GM12878 (cell line): ENCODE measurements at regions not wholly inside any gene's neighbourhood (a gene's known extent, or its start where the extent isn't known, plus 50 kb on each side); places are given as distances from the start of the nearest gene placed in this dataset.

Source experiments
- ATAC-seq: fragments of 200-7000 bp; cut with Tn5 transposase; 3 replicates; pipeline ENCODE4 v1.9.1; 2020; ENCODE audit warnings: mild to moderate bottlenecking, moderate library complexity
- BruUV-seq: library from RNA; stranded (reverse); fragments of 400-500 nt; replicated peaks from 2 replicates; lab custom pipeline; 2021; lab: Mats Ljungman, UMichigan
- CTCF ChIA-PET: fragments of 300-600 bp; sonication (Branson Sonifier 250); formaldehyde crosslinking; extraction: SDS; loops from one replicate; lab custom pipeline; 2021; ENCODE audit warnings: inconsistent platforms; lab: Yijun Ruan, JAX
- POLR2A ChIA-PET: fragments of 350-600 bp; formaldehyde crosslinking; extraction: SDS; loops from one replicate; lab custom pipeline; 2021; ENCODE audit warnings: inconsistent platforms; lab: Charles Lee
- RAD21 ChIA-PET: fragments of 300-600 bp; sonication (Branson Sonifier 250); formaldehyde crosslinking; loops from one replicate; lab custom pipeline; 2023; ENCODE audit warnings: antibody characterized with exemption; ENCODE audit not compliant: unreplicated experiment; lab: Charles Lee
- SMC1A ChIA-PET: fragments of 300-600 bp; sonication (Branson Sonifier 250); formaldehyde crosslinking; loops from one replicate; lab custom pipeline; 2023; ENCODE audit not compliant: unreplicated experiment, uncharacterized antibody; lab: Charles Lee
- DNase-seq: peaks from one replicate; pipeline ENCODE4 v3.0.0-alpha.2; 2011; ENCODE audit warnings: low read depth, low spot score
- FAIRE-seq: peaks from 3 replicates; lab custom pipeline; 2011; peaks lifted over from hg19 to GRCh38; lab: Jason Lieb, UNC
- H2AFZ ChIP-seq: 2 replicates; pipeline ENCODE4 v1.6.0; 2011; ENCODE audit warnings: low read depth, low read length, control low read depth; ENCODE audit not compliant: control insufficient read depth
- H3K27ac ChIP-seq: 2 replicates; pipeline ENCODE4 v1.5.1; 2011; ENCODE audit warnings: control low read depth; ENCODE audit not compliant: control insufficient read depth, insufficient read depth
- H3K27me3 ChIP-seq, 2 experiments: replicated peaks in 1 of 2; 2 replicates each; pipeline versions ENCODE4 v1.6.0 to v1.6.1; 2011; ENCODE audit warnings: low read length in 1 of 2; ENCODE audit not compliant: control insufficient read depth in 2 of 2, insufficient read depth in 2 of 2
- H3K36me3 ChIP-seq, 2 experiments: 2 replicates each; pipeline ENCODE4 v1.5.1; 2011; ENCODE audit warnings: low read length in 1 of 2; ENCODE audit not compliant: control insufficient read depth in 2 of 2, insufficient read depth in 2 of 2
- H3K4me1 ChIP-seq: 2 replicates; pipeline ENCODE4 v1.6.1; 2011; ENCODE audit warnings: mild to moderate bottlenecking, low read length, moderate library complexity, mixed read lengths; ENCODE audit not compliant: control insufficient read depth, insufficient read depth
- H3K4me2 ChIP-seq: 2 replicates; pipeline ENCODE4 v1.6.0; 2011; ENCODE audit warnings: control low read depth; ENCODE audit not compliant: control insufficient read depth, insufficient read depth
- H3K4me3 ChIP-seq: fragments of 200-600 bp; sonication (generic); 2 replicates; pipeline ENCODE4 v1.5.1; 2016
- H3K79me2 ChIP-seq: 2 replicates; pipeline ENCODE4 v1.6.0; 2011; ENCODE audit warnings: low read length; ENCODE audit not compliant: control insufficient read depth, insufficient read depth
- H3K9ac ChIP-seq: 2 replicates; pipeline ENCODE4 v1.8.0; 2011; ENCODE audit warnings: low read length, control low read depth, mixed read lengths; ENCODE audit not compliant: control insufficient read depth, insufficient read depth
- H3K9me3 ChIP-seq: replicated peaks from 3 replicates; pipeline ENCODE4 v1.5.1; 2011; ENCODE audit warnings: mild to moderate bottlenecking, low read length; ENCODE audit not compliant: control insufficient read depth, insufficient read depth
- H4K20me1 ChIP-seq: 2 replicates; pipeline ENCODE4 v1.6.0; 2011; ENCODE audit not compliant: control insufficient read depth, insufficient read depth
- CHD1 ChIP-seq: IDR thresholded peaks from 2 replicates; pipeline ENCODE4 v1.6.1; 2012; ENCODE audit warnings: low read depth, low read length, improper control_type of control experiment
- HDAC6 ChIP-seq: fragments of 200-600 bp; sonication (generic); IDR thresholded peaks from one replicate; pipeline ENCODE4 v1.8.0; 2017; ENCODE audit warnings: antibody characterized with exemption; ENCODE audit not compliant: unreplicated experiment
- IRF4 ChIP-seq: IDR thresholded peaks from 2 replicates; pipeline ENCODE4 v1.6.1; 2011; ENCODE audit warnings: low read depth, low read length
- MYC ChIP-seq: IDR thresholded peaks from 2 replicates; pipeline ENCODE4 v1.6.1; 2011; ENCODE audit warnings: mild to moderate bottlenecking, low read length, moderate library complexity, inconsistent platforms; ENCODE audit not compliant: insufficient read depth, insufficient replicate concordance, insufficient read length, severe bottlenecking
- PRDM15 ChIP-seq: fragments of 450-650 bp; formaldehyde crosslinking; IDR thresholded peaks from 2 replicates; pipeline ENCODE4 v1.4.0; 2020; ENCODE audit warnings: mild to moderate bottlenecking, moderate library complexity
- TAF1 ChIP-seq: IDR thresholded peaks from 2 replicates; pipeline ENCODE4 v1.6.1; 2011; ENCODE audit warnings: mild to moderate bottlenecking, low read depth, low read length, borderline replicate concordance
- ZBTB4 ChIP-seq: fragments of 450-650 bp; formaldehyde crosslinking; IDR thresholded peaks from 2 replicates; pipeline ENCODE4 v1.4.0; 2022; ENCODE audit warnings: mild to moderate bottlenecking, moderate library complexity
- ZNF687 ChIP-seq: fragments of 450-650 bp; IDR thresholded peaks from 2 replicates; pipeline ENCODE4 v1.6.1; 2017; ENCODE audit warnings: mild to moderate bottlenecking, moderate library complexity
- WGBS: methylation state at CpG from one replicate; pipeline ENCODE4 v1.1.6; 2016; ENCODE audit warnings: low lambda C conversion rate; ENCODE audit not compliant: insufficient replicate concordance, insufficient coverage; ENCODE audit errors: missing lambda C conversion rate; 5-methylcytosine and 5-hydroxymethylcytosine counted together
- in situ Hi-C: fragments of 300-500 bp; cut with MboI; formaldehyde crosslinking; loops from 9 replicates; pipeline ENCODE4 v1.14.3; 2018; ENCODE audit warnings: mixed read lengths
- intact Hi-C: fragments of 100-400 bp; cut with micrococcal nuclease; formaldehyde crosslinking; loops from one replicate; pipeline ENCODE4 v1.14.2; 2022; ENCODE audit not compliant: unreplicated experiment

GRCh38 chr3:30448450-30449289 lies 157.7 kb upstream of the TGFBR2 start:
- H3K9ac ChIP-seq = no peak overlapping the region
- ChIA-PET CTCF (interaction anchor here (0.8 to 1.0 kb wide), 2 partner anchors 12 to 25 kb away, joined by 3 read pairs; no protein-coding TSS in a partner anchor), POLR2A (interaction anchor here (1.1 kb wide), 1 partner anchor 10 kb away, joined by 3 read pairs; no protein-coding TSS in a partner anchor), SMC1A (interaction anchor here (0.8 to 1.7 kb wide), 3 partner anchors 8 to 12 kb away, joined by 3 to 4 read pairs (median 4); no protein-coding TSS in a partner anchor), RAD21 (no interaction called here)
- no peaks in the 10 kb centered on the region for H3K79me2 ChIP-seq
- in situ Hi-C loops (no loop called here), intact Hi-C loops (loop anchor here (10.0 kb wide), 1 partner anchor 246 kb away; no protein-coding TSS in a partner anchor)
- H4K20me1 ChIP-seq = no peaks in the 10 kb centered on the region
- H2AFZ ChIP-seq = no peak overlapping the region
- no peaks in the 10 kb centered on the region for H3K4me1 ChIP-seq
- FAIRE-seq = no peak
- H3K27ac ChIP-seq = no peak overlapping the region
- BruUV-seq = no TSS peak
- no peaks in the 10 kb centered on the region for H3K36me3 ChIP-seq
- TF ChIP-seq HDAC6 (no peak), ZNF687 (no peak), PRDM15 (no peak), MYC (no peak), TAF1 (no peak), CHD1 (no peak), IRF4 (no peak), ZBTB4 (CRISPR knock-in tag) (no peak)
- H3K4me2 ChIP-seq = no peak overlapping the region
- no peak for ATAC-seq
- no peaks in the 10 kb centered on the region for H3K27me3 ChIP-seq
- H3K4me3 ChIP-seq = no peak overlapping the region
- 16% methylated on average over 5 of the region's 5 CpGs for WGBS
- DNase-seq = no peak
- H3K9me3 ChIP-seq = no peaks in the 10 kb centered on the region
